ENCODE measurements at regions not wholly inside any gene's neighbourhood (a gene's known extent, or its start where the extent isn't known, plus 50 kb on each side); places are given as distances from the start of the nearest gene placed in this dataset.

GRCh38 chr21:16879479-16879878 is 633.4 kb upstream of the CXADR start:
- Histone ChIP-seq H3K4me2 (ENCODE audit: low read length) (no peak overlapping the region), H2AK5ac (ENCODE audit: low read length) (no peak overlapping the region), H3K36me3 (ENCODE audit: control insufficient read depth in 1 of 2, insufficient read depth in 2 of 2, low read length in 2 of 2) (no peaks in the 10 kb centered on the region), H4K91ac (ENCODE audit: low read depth, low read length) (no peak overlapping the region), H3K4ac (ENCODE audit: low read depth, low read length) (no peak overlapping the region), H4K12ac (ENCODE audit: low read depth, low read length) (no peak overlapping the region), H3K79me2 (ENCODE audit: control insufficient read depth, insufficient read depth, low read length, poor library complexity) (no peaks in the 10 kb centered on the region), H3K18ac (ENCODE audit: low read length) (no peak overlapping the region), H3K14ac (ENCODE audit: low read length) (no peak overlapping the region), H3K23ac (ENCODE audit: low read length) (no peak overlapping the region), H3K4me1 (ENCODE audit: control insufficient read depth in 1 of 2, insufficient read depth in 2 of 2, low read length in 2 of 2) (no peaks in the 10 kb centered on the region), H3K4me3 (ENCODE audit: low read depth, low read length) (no peak overlapping the region), H3K27ac (ENCODE audit: low read depth, low read length) (no peak overlapping the region), H2BK12ac (ENCODE audit: low read length) (no peak overlapping the region), H2BK120ac (ENCODE audit: insufficient read depth, low read length, poor library complexity) (no peak overlapping the region), H3K27me3 (ENCODE audit: insufficient read depth, low read length) (no peaks in the 10 kb centered on the region), H2AFZ (ENCODE audit: insufficient read depth, low read length, poor library complexity) (no peak overlapping the region), H2BK5ac (ENCODE audit: low read depth, low read length, poor library complexity) (no peak overlapping the region), H4K8ac (ENCODE audit: low read depth, low read length) (no peak overlapping the region), H3K79me1 (ENCODE audit: low read length) (no peaks in the 10 kb centered on the region), H3K9ac (ENCODE audit: low read length) (no peak overlapping the region), H3K9me3 (ENCODE audit: insufficient read depth, low read depth, low read length) (no peaks in the 10 kb centered on the region)
- no CpG with 5 or more reads among the region's 3 CpGs for WGBS (ENCODE audit: extremely low coverage, insufficient coverage, insufficient read length)
- DNase-seq, result no peak

GRCh38 chr21:16891821-16892220 is 621.0 kb upstream of the CXADR start:
- Histone ChIP-seq H4K8ac (ENCODE audit: low read depth, low read length) (no peak overlapping the region), H3K9me3 (ENCODE audit: insufficient read depth, low read depth, low read length) (peaks cover 1% of the 10 kb centered on the region), H3K4ac (ENCODE audit: low read depth, low read length) (no peak overlapping the region), H3K27ac (ENCODE audit: low read depth, low read length) (no peak overlapping the region), H3K79me2 (ENCODE audit: control insufficient read depth, insufficient read depth, low read length, poor library complexity) (no peaks in the 10 kb centered on the region), H3K14ac (ENCODE audit: low read length) (no peak overlapping the region), H3K27me3 (ENCODE audit: insufficient read depth, low read length) (no peaks in the 10 kb centered on the region), H4K91ac (ENCODE audit: low read depth, low read length) (no peak overlapping the region), H4K12ac (ENCODE audit: low read depth, low read length) (no peak overlapping the region), H3K36me3 (ENCODE audit: control insufficient read depth in 1 of 2, insufficient read depth in 2 of 2, low read length in 2 of 2) (no peaks in the 10 kb centered on the region), H3K4me2 (ENCODE audit: low read length) (no peak overlapping the region), H3K23ac (ENCODE audit: low read length) (no peak overlapping the region), H3K9ac (ENCODE audit: low read length) (no peak overlapping the region), H3K18ac (ENCODE audit: low read length) (no peak overlapping the region), H2AFZ (ENCODE audit: insufficient read depth, low read length, poor library complexity) (no peak overlapping the region), H3K4me3 (ENCODE audit: low read depth, low read length) (no peak overlapping the region), H2BK12ac (ENCODE audit: low read length) (no peak overlapping the region), H3K79me1 (ENCODE audit: low read length) (no peaks in the 10 kb centered on the region), H2BK120ac (ENCODE audit: insufficient read depth, low read length, poor library complexity) (no peak overlapping the region), H3K4me1 (ENCODE audit: control insufficient read depth in 1 of 2, insufficient read depth in 2 of 2, low read length in 2 of 2) (no peaks in the 10 kb centered on the region), H2BK5ac (ENCODE audit: low read depth, low read length, poor library complexity) (no peak overlapping the region), H2AK5ac (ENCODE audit: low read length) (no peak overlapping the region)
- DNase-seq, result peak in 1 of 2 donors; percentile 28
- no CpG with 5 or more reads among the region's 1 CpG for WGBS (ENCODE audit: extremely low coverage, insufficient coverage, insufficient read length)

- Histone ChIP-seq H3K79me2 (ENCODE audit: control insufficient read depth, insufficient read depth, low read length, poor library complexity) (no peaks in the 10 kb centered on the region), H2AFZ (ENCODE audit: insufficient read depth, low read length, poor library complexity) (no peak overlapping the region)
- no CpG with 5 or more reads among the region's 1 CpG for WGBS (ENCODE audit: extremely low coverage, insufficient coverage, insufficient read length)
Observed at GRCh38 chr21:16900685-16901084, 612.2 kb upstream of the CXADR start.

GRCh38 chr21:16908077-16908476 is 604.8 kb upstream of the CXADR start:
- no CpG with 5 or more reads among the region's 1 CpG for WGBS (ENCODE audit: extremely low coverage, insufficient coverage, insufficient read length)
- H3K18ac ChIP-seq (ENCODE audit: low read length), result no peak overlapping the region
- no peak overlapping the region for H2BK5ac ChIP-seq (ENCODE audit: low read depth, low read length, poor library complexity)
- H2BK120ac ChIP-seq (ENCODE audit: insufficient read depth, low read length, poor library complexity), result no peak overlapping the region
- no peak overlapping the region for H3K4ac ChIP-seq (ENCODE audit: low read depth, low read length)
- no peak for DNase-seq
- H3K4me1 ChIP-seq (ENCODE audit: control insufficient read depth in 1 of 2, insufficient read depth in 2 of 2, low read length in 2 of 2), result peaks cover 0 to 3% of the 10 kb centered on the region in 2 experiments
- no peak overlapping the region for H4K91ac ChIP-seq (ENCODE audit: low read depth, low read length)
- H3K4me3 ChIP-seq (ENCODE audit: low read depth, low read length), result no peak overlapping the region
- H3K27ac ChIP-seq (ENCODE audit: low read depth, low read length), result no peak overlapping the region
- H3K9me3 ChIP-seq (ENCODE audit: insufficient read depth, low read depth, low read length), result no peaks in the 10 kb centered on the region
- no peaks in the 10 kb centered on the region for H3K79me1 ChIP-seq (ENCODE audit: low read length)
- H2AFZ ChIP-seq (ENCODE audit: insufficient read depth, low read length, poor library complexity), result no peak overlapping the region
- no peak overlapping the region for H3K9ac ChIP-seq (ENCODE audit: low read length)
- no peak overlapping the region for H4K8ac ChIP-seq (ENCODE audit: low read depth, low read length)
- H3K27me3 ChIP-seq (ENCODE audit: insufficient read depth, low read length), result no peaks in the 10 kb centered on the region
- no peak overlapping the region for H2BK12ac ChIP-seq (ENCODE audit: low read length)
- H3K79me2 ChIP-seq (ENCODE audit: control insufficient read depth, insufficient read depth, low read length, poor library complexity), result no peaks in the 10 kb centered on the region
- H3K4me2 ChIP-seq (ENCODE audit: low read length), result no peak overlapping the region
- H3K36me3 ChIP-seq (ENCODE audit: control insufficient read depth in 1 of 2, insufficient read depth in 2 of 2, low read length in 2 of 2), result no peaks in the 10 kb centered on the region
- H4K12ac ChIP-seq (ENCODE audit: low read depth, low read length), result no peak overlapping the region
- H3K14ac ChIP-seq (ENCODE audit: low read length), result no peak overlapping the region
- H3K23ac ChIP-seq (ENCODE audit: low read length), result no peak overlapping the region
- H2AK5ac ChIP-seq (ENCODE audit: low read length), result no peak overlapping the region

More at GRCh38 chr21:16900685-16901084, 612.2 kb upstream of the CXADR start:
- Histone ChIP-seq H2AK5ac (ENCODE audit: low read length) (no peak overlapping the region), H3K4me2 (ENCODE audit: low read length) (no peak overlapping the region), H3K9ac (ENCODE audit: low read length) (no peak overlapping the region), H3K4me1 (ENCODE audit: control insufficient read depth in 1 of 2, insufficient read depth in 2 of 2, low read length in 2 of 2) (no peaks in the 10 kb centered on the region), H3K27ac (ENCODE audit: low read depth, low read length) (no peak overlapping the region), H4K91ac (ENCODE audit: low read depth, low read length) (no peak overlapping the region), H4K8ac (ENCODE audit: low read depth, low read length) (no peak overlapping the region), H3K79me1 (ENCODE audit: low read length) (no peaks in the 10 kb centered on the region), H3K4me3 (ENCODE audit: low read depth, low read length) (no peak overlapping the region), H3K9me3 (ENCODE audit: insufficient read depth, low read depth, low read length) (no peaks in the 10 kb centered on the region), H2BK5ac (ENCODE audit: low read depth, low read length, poor library complexity) (no peak overlapping the region), H4K12ac (ENCODE audit: low read depth, low read length) (no peak overlapping the region), H2BK12ac (ENCODE audit: low read length) (no peak overlapping the region), H2BK120ac (ENCODE audit: insufficient read depth, low read length, poor library complexity) (no peak overlapping the region), H3K14ac (ENCODE audit: low read length) (no peak overlapping the region), H3K4ac (ENCODE audit: low read depth, low read length) (no peak overlapping the region), H3K23ac (ENCODE audit: low read length) (no peak overlapping the region), H3K18ac (ENCODE audit: low read length) (no peak overlapping the region), H3K36me3 (ENCODE audit: control insufficient read depth in 1 of 2, insufficient read depth in 2 of 2, low read length in 2 of 2) (no peaks in the 10 kb centered on the region), H3K27me3 (ENCODE audit: insufficient read depth, low read length) (no peaks in the 10 kb centered on the region)
- DNase-seq, result no peak
